Colonic mucosa (tissue), 4 donors: ENCODE measurements at regions not wholly inside any gene's neighbourhood (a gene's known extent, or its start where the extent isn't known, plus 50 kb on each side); places are given as distances from the start of the nearest gene placed in this dataset.

Experiments used
- DNase-seq: peaks from one replicate; pipeline ENCODE4 v3.0.0-alpha.2; 2020
- H3K27ac ChIP-seq: fragments of 200-600 bp; one replicate; pipeline ENCODE4 v1.8.0; 2021
- H3K27me3 ChIP-seq: fragments of 200-600 bp; one replicate; pipeline ENCODE4 v1.8.0; 2021
- H3K36me3 ChIP-seq: fragments of 200-600 bp; one replicate; pipeline ENCODE4 v1.8.0; 2021
- H3K4me1 ChIP-seq: fragments of 200-600 bp; one replicate; pipeline ENCODE4 v1.8.0; 2021; ENCODE audit warnings: mild to moderate bottlenecking
- H3K4me3 ChIP-seq: fragments of 200-600 bp; one replicate; pipeline ENCODE4 v1.8.0; 2021
- H3K9ac ChIP-seq, 2 donors: one replicate each; pipeline ENCODE4 v1.7.0; 2013; ENCODE audit warnings: control low read depth in 2 of 2, low read depth in 2 of 2, low read length in 2 of 2
- H3K9me3 ChIP-seq: fragments of 200-600 bp; one replicate; pipeline ENCODE4 v1.8.0; 2021
- CTCF ChIP-seq: fragments of 200-600 bp; IDR thresholded peaks from one replicate; pipeline ENCODE4 v1.8.0; 2022; ENCODE audit warnings: antibody characterized with exemption, mild to moderate bottlenecking
- intact Hi-C: fragments of 100-400 bp; cut with DNase I; formaldehyde crosslinking; loops from one replicate; pipeline ENCODE4 v1.14.1; 2022
- donor health status: healthy.
- donor health status: DM: no; HTN: no; CAD: no.
- donor health status: DM: no; HTN: no; CAD: no.

GRCh38 chr3:162295323-162295983, 798.8 kb downstream of the OTOL1 start:
- Histone ChIP-seq H3K27me3 (no peaks in the 10 kb centered on the region), H3K27ac (no peak overlapping the region)

GRCh38 chr3:162302983-162303624, 806.5 kb downstream of the OTOL1 start:
- Histone ChIP-seq H3K9me3 (no peaks in the 10 kb centered on the region), H3K4me1 (no peaks in the 10 kb centered on the region)
- intact Hi-C loops = no loop called here

More at GRCh38 chr3:162295323-162295983, 798.8 kb downstream of the OTOL1 start:
- Histone ChIP-seq H3K4me3 (no peak overlapping the region), H3K9ac (no peak overlapping the region), H3K4me1 (no peaks in the 10 kb centered on the region), H3K9me3 (no peaks in the 10 kb centered on the region), H3K36me3 (no peaks in the 10 kb centered on the region)
- intact Hi-C loops = no loop called here
- DNase-seq = no peak
- TF ChIP-seq CTCF = no peak

GRCh38 chr3:162317046-162317445, 820.4 kb downstream of the OTOL1 start:
- no peak for DNase-seq
- no peak for TF ChIP-seq CTCF
- no peaks in the 10 kb centered on the region for H3K4me1 ChIP-seq
- H3K4me3 ChIP-seq = no peak overlapping the region
- no peaks in the 10 kb centered on the region for H3K9me3 ChIP-seq
- H3K27ac ChIP-seq = no peak overlapping the region
- no peaks in the 10 kb centered on the region for H3K36me3 ChIP-seq
- H3K27me3 ChIP-seq = no peaks in the 10 kb centered on the region
- H3K9ac ChIP-seq = no peak overlapping the region
- intact Hi-C loops = no loop called here

More at GRCh38 chr3:162302983-162303624, 806.5 kb downstream of the OTOL1 start:
- no peak overlapping the region for H3K9ac ChIP-seq
- H3K36me3 ChIP-seq = no peaks in the 10 kb centered on the region
- no peak overlapping the region for H3K4me3 ChIP-seq
- no peak overlapping the region for H3K27ac ChIP-seq
- no peak for TF ChIP-seq CTCF
- no peaks in the 10 kb centered on the region for H3K27me3 ChIP-seq
- DNase-seq = no peak

- Histone ChIP-seq H3K9ac (no peak overlapping the region), H3K27me3 (no peaks in the 10 kb centered on the region), H3K27ac (no peak overlapping the region), H3K4me3 (no peak overlapping the region), H3K9me3 (no peaks in the 10 kb centered on the region), H3K4me1 (no peaks in the 10 kb centered on the region), H3K36me3 (no peaks in the 10 kb centered on the region)
- intact Hi-C loops = no loop called here
- TF ChIP-seq CTCF = no peak
- DNase-seq = no peak
Measured at GRCh38 chr3:162328649-162329048, 832.0 kb downstream of the OTOL1 start.

- Histone ChIP-seq H3K9me3 (no peaks in the 10 kb centered on the region), H3K27me3 (no peaks in the 10 kb centered on the region), H3K9ac (no peak overlapping the region), H3K36me3 (no peaks in the 10 kb centered on the region), H3K4me1 (no peaks in the 10 kb centered on the region), H3K27ac (no peak overlapping the region), H3K4me3 (no peak overlapping the region)
- no peak for DNase-seq
- intact Hi-C loops = no loop called here
- no peak for TF ChIP-seq CTCF
Measured at GRCh38 chr3:162329514-162329913, 832.9 kb downstream of the OTOL1 start.
